Activated CD4-positive, alpha-beta T cell treated with anti-CD3 and anti-CD28 coated beads, Interleukin-2, Interleukin-4, amounts not matched to agents 100 ng/mL and 50 ng/mL, durations not matched to agents 16 hours and 8 hours (primary cell): ENCODE measurements at regions not wholly inside any gene's neighbourhood (a gene's known extent, or its start where the extent isn't known, plus 50 kb on each side); places are given as distances from the start of the nearest gene placed in this dataset.

ENCODE experiments used
- DNase-seq: peaks from one replicate; pipeline ENCODE4 v3.0.0-alpha.2; 2020; ENCODE audit warnings: low spot score

- DNase-seq: no peak
Measured at GRCh38 chr11:28481616-28482480, 373.7 kb downstream of the METTL15 start.

- no peak for DNase-seq
Measured at GRCh38 chr11:28480406-28480805, 372.2 kb downstream of the METTL15 start.

- no peak for DNase-seq
Measured at GRCh38 chr11:28476864-28477263, 368.7 kb downstream of the METTL15 start.

GRCh38 chr11:28476049-28476448 is 367.9 kb downstream of the METTL15 start:
- DNase-seq: no peak

- DNase-seq: no peak
Measured at GRCh38 chr11:28472904-28473303, 364.7 kb downstream of the METTL15 start.

- DNase-seq: no peak
Measured at GRCh38 chr11:28471537-28471936, 363.3 kb downstream of the METTL15 start.

GRCh38 chr11:28470180-28470579 is 362.0 kb downstream of the METTL15 start:
- no peak for DNase-seq

GRCh38 chr11:28466506-28466905 is 358.3 kb downstream of the METTL15 start:
- DNase-seq: no peak

GRCh38 chr11:28464252-28464867 is 356.2 kb downstream of the METTL15 start:
- no peak for DNase-seq

GRCh38 chr11:28463826-28464225 is 355.6 kb downstream of the METTL15 start:
- DNase-seq: no peak

- DNase-seq: no peak
Measured at GRCh38 chr11:28461846-28462245, 353.7 kb downstream of the METTL15 start.

GRCh38 chr11:28461338-28461737 is 353.1 kb downstream of the METTL15 start:
- DNase-seq: no peak

- no peak for DNase-seq
Measured at GRCh38 chr11:28460348-28460747, 352.2 kb downstream of the METTL15 start.

GRCh38 chr11:28459912-28460311 is 351.7 kb downstream of the METTL15 start:
- no peak for DNase-seq

GRCh38 chr11:28457481-28458065 is 349.4 kb downstream of the METTL15 start:
- DNase-seq: no peak

- no peak for DNase-seq
Measured at GRCh38 chr11:28448186-28448585, 340.0 kb downstream of the METTL15 start.

GRCh38 chr11:28447226-28447625 is 339.0 kb downstream of the METTL15 start:
- DNase-seq: no peak

GRCh38 chr11:28442131-28442530 is 333.9 kb downstream of the METTL15 start:
- no peak for DNase-seq

GRCh38 chr11:28439403-28439802 is 331.2 kb downstream of the METTL15 start:
- no peak for DNase-seq

- DNase-seq: no peak
Measured at GRCh38 chr11:28420099-28420498, 311.9 kb downstream of the METTL15 start.

- no peak for DNase-seq
Measured at GRCh38 chr11:28417601-28418323, 309.6 kb downstream of the METTL15 start.

GRCh38 chr11:28412029-28412428 is 303.8 kb downstream of the METTL15 start:
- no peak for DNase-seq

GRCh38 chr11:28401446-28401845 is 293.3 kb downstream of the METTL15 start:
- no peak for DNase-seq
